ENCODE measurements at regions not wholly inside any gene's neighbourhood (a gene's known extent, or its start where the extent isn't known, plus 50 kb on each side); places are given as distances from the start of the nearest gene placed in this dataset.

DNA sequence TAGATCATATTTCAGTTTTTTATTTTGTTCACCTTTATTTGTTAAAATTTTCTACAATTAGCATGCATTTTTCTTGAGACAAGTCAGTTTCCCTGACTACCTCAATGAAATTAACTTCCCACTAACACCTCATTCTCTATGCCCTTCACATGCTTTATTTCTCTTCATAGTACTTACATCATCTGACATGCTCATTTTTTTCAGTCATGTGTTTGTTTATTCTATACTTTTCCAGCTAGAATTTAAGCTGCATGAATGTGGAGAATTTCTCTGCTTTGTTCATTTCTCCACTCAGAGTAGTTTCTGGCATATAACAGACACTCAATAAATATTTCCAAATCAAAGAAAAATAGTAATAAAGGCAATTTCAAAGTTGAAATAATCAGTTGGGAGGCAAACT is 78.9 kb upstream of the SCN7A start:
- Histone ChIP-seq H3K27me3 (no peaks in the 10 kb centered on the region), H3K4me1 (no peaks in the 10 kb centered on the region), H3K4me3 (no peak overlapping the region), H3K36me3 (no peaks in the 10 kb centered on the region), H3K27ac (no peak overlapping the region), H3K9me3 (no peaks in the 10 kb centered on the region)
- TF ChIP-seq, protein P1, sequence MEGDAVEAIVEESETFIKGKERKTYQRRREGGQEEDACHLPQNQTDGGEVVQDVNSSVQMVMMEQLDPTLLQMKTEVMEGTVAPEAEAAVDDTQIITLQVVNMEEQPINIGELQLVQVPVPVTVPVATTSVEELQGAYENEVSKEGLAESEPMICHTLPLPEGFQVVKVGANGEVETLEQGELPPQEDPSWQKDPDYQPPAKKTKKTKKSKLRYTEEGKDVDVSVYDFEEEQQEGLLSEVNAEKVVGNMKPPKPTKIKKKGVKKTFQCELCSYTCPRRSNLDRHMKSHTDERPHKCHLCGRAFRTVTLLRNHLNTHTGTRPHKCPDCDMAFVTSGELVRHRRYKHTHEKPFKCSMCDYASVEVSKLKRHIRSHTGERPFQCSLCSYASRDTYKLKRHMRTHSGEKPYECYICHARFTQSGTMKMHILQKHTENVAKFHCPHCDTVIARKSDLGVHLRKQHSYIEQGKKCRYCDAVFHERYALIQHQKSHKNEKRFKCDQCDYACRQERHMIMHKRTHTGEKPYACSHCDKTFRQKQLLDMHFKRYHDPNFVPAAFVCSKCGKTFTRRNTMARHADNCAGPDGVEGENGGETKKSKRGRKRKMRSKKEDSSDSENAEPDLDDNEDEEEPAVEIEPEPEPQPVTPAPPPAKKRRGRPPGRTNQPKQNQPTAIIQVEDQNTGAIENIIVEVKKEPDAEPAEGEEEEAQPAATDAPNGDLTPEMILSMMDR (IDR thresholded peaks at IDR 0.05), result no peak
- intact Hi-C loops (cut with DNase I), result no loop called here
- no peak for DNase-seq (ENCODE audit: low spot score in 2 of 2)

DNA sequence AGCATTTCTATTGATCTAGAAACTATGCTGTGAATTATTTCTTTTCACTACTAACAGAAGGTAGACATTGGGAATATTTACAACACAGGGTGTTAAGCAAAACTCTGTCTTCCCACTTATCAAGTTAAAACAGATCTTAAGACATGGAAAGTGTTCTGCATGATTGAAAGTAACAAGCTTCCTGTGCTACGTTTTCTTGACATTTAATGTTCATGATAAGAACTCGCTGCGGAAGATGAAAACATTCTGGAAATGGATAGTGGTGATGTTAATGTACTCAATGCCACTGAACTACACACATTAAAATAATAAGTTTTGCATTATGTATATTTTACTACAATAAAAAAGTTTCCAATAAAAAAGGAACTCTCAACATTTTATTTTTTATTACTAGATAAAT is 74.4 kb upstream of the SCN7A start:
- DNase-seq (ENCODE audit: low spot score in 2 of 2), result no peak
- intact Hi-C loops (cut with DNase I), result no loop called here
- Histone ChIP-seq H3K4me1 (no peaks in the 10 kb centered on the region), H3K9me3 (no peaks in the 10 kb centered on the region), H3K27me3 (no peaks in the 10 kb centered on the region), H3K4me3 (no peak overlapping the region), H3K36me3 (no peaks in the 10 kb centered on the region), H3K27ac (no peak overlapping the region)
- TF ChIP-seq, protein P1 (IDR thresholded peaks at IDR 0.05), result no peak

DNA sequence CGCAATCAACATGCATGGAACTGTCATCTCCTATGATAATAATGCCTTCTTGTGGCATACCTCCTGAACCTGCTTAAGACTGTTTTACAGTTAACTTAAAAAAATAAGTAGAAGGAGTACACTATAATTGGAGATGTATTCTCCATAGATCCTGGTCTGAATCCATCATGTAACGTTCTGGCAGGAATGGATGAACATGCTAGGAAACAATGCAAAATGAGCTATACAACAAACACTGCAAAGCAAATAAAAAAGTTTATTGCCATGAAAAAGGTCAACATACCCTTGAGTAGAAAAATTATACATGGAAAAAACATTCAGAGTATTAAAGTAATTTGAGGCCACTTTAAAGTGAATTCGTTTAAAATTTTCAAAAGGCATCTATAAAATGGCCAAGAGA is 71.5 kb upstream of the SCN7A start:
- Histone ChIP-seq H3K4me1 (no peaks in the 10 kb centered on the region), H3K27ac (no peak overlapping the region), H3K4me3 (no peak overlapping the region), H3K36me3 (no peaks in the 10 kb centered on the region), H3K9me3 (no peaks in the 10 kb centered on the region), H3K27me3 (no peaks in the 10 kb centered on the region)
- no peak for DNase-seq (ENCODE audit: low spot score in 2 of 2)
- TF ChIP-seq, protein P1 (IDR thresholded peaks at IDR 0.05), result no peak
- intact Hi-C loops (cut with DNase I), result no loop called here

DNA sequence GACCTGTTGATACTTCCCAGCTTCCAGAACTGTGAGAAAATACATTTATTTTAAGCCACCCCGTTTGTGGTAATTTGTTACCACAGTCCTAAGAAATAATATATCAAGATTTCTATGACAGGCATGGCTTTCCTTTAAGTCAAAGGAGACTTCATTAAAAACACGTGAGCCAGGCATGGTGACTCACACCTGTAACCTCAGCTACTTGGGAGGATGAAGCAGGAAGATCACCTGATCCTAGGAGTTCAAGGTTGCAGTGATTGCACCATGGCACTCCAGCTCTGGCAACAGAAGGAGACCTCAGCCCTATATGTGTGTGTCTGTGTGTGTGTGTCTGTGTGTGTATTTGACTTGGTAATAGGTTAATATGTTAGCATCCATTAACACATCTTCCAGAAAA is 69.8 kb upstream of the SCN7A start:
- TF ChIP-seq, protein P1 (IDR thresholded peaks at IDR 0.05), result no peak
- H3K36me3 ChIP-seq, result no peaks in the 10 kb centered on the region
- H3K4me3 ChIP-seq, result no peak overlapping the region
- H3K4me1 ChIP-seq, result no peaks in the 10 kb centered on the region
- H3K27ac ChIP-seq, result no peak overlapping the region
- no peak for DNase-seq (ENCODE audit: low spot score in 2 of 2)
- intact Hi-C loops (cut with DNase I), result no loop called here
- no peaks in the 10 kb centered on the region for H3K9me3 ChIP-seq
- H3K27me3 ChIP-seq, result no peaks in the 10 kb centered on the region

DNA sequence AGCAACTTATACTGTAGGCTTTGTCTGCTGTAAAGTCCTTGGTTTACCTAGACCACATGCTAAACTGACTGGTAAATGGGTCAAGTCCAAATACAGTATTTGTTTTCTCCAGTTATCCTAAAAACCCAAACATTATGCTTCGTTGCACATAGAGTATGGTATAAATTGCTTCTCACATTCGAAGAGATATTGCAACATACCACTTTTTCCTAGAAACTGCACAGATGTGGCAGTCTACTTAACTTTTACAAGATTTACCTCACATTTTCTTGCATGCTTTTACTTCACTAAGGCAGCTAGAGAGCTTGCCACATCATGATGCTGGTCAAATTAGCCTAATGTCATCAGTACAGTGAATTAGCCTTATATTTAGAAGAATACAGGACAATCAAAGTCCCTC is 66.0 kb upstream of the SCN7A start:
- H3K9me3 ChIP-seq, result no peaks in the 10 kb centered on the region
- no peaks in the 10 kb centered on the region for H3K27me3 ChIP-seq
- H3K4me3 ChIP-seq, result no peak overlapping the region
- no peak overlapping the region for H3K27ac ChIP-seq
- TF ChIP-seq, protein P1 (IDR thresholded peaks at IDR 0.05), result no peak
- intact Hi-C loops (cut with DNase I), result no loop called here
- H3K36me3 ChIP-seq, result no peaks in the 10 kb centered on the region
- no peaks in the 10 kb centered on the region for H3K4me1 ChIP-seq
- no peak for DNase-seq (ENCODE audit: low spot score in 2 of 2)

DNA sequence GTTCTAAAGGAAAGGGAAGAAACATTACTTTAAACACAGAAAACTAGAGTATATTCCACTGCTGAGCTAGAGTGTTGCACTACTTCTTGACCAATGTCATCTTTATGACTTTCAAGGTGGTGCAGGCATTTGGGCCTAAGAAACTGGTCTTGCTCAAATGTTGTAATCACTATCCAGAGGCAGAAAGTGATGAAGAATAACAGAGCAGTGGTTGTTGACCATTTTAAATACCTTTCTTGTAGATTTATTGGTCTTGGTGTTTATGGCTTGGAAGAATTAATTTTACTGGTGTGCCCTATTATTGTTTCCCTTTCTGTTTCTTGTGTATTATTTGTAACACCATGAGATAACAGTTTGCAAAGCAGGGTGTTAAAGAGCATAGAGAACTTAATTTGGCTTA is 56.9 kb upstream of the SCN7A start:
- H3K27ac ChIP-seq, result no peak overlapping the region
- no peak overlapping the region for H3K4me3 ChIP-seq
- no peaks in the 10 kb centered on the region for H3K9me3 ChIP-seq
- H3K36me3 ChIP-seq, result no peaks in the 10 kb centered on the region
- intact Hi-C loops (cut with DNase I), result no loop called here
- no peaks in the 10 kb centered on the region for H3K27me3 ChIP-seq
- TF ChIP-seq, protein P1 (IDR thresholded peaks at IDR 0.05), result no peak
- no peaks in the 10 kb centered on the region for H3K4me1 ChIP-seq
- no peak for DNase-seq (ENCODE audit: low spot score in 2 of 2)
